ENCODE measurements at regions not wholly inside any gene's neighbourhood (a gene's known extent, or its start where the extent isn't known, plus 50 kb on each side); places are given as distances from the start of the nearest gene placed in this dataset.

GRCh38 chr13:97133955-97134354 is 88.2 kb upstream of the MBNL2 start:
- TF ChIP-seq EZH2 (IDR thresholded peaks at IDR 0.05; ENCODE audit: insufficient read depth, low read length) (no peak), CTCF (IDR thresholded peaks at IDR 0.05; ENCODE audit: insufficient read depth, low read depth, low read length) (no peak)

Measured in astrocyte (in vitro differentiated cells and primary cell).